Suprapubic skin (tissue), 4 donors: ENCODE measurements at regions not wholly inside any gene's neighbourhood (a gene's known extent, or its start where the extent isn't known, plus 50 kb on each side); places are given as distances from the start of the nearest gene placed in this dataset.

Experiments used
- DNase-seq, 2 donors: peaks; one replicate each; pipeline ENCODE4 v3.0.0-alpha.2; 2019; ENCODE audit warnings: low spot score in 2 of 2
- H3K27ac ChIP-seq: fragments of 200-600 bp; sonication (generic); one replicate; pipeline ENCODE4 v1.5.1; 2019
- H3K27me3 ChIP-seq: fragments of 200-600 bp; sonication (generic); one replicate; pipeline ENCODE4 v1.5.1; 2019
- H3K36me3 ChIP-seq: fragments of 200-600 bp; sonication (generic); one replicate; pipeline ENCODE4 v1.5.1; 2019
- H3K4me1 ChIP-seq: fragments of 200-600 bp; sonication (generic); one replicate; pipeline ENCODE4 v1.5.1; 2019
- H3K4me3 ChIP-seq: fragments of 200-600 bp; sonication (generic); one replicate; pipeline ENCODE4 v1.5.1; 2019; ENCODE audit warnings: mild to moderate bottlenecking
- H3K9me3 ChIP-seq: fragments of 200-600 bp; sonication (generic); one replicate; pipeline ENCODE4 v1.5.1; 2019
- EP300 ChIP-seq: sonication (generic); formaldehyde crosslinking; IDR thresholded peaks from one replicate; pipeline ENCODE4 v1.6.1; 2017; ENCODE audit warnings: antibody characterized with exemption
- POLR2A ChIP-seq, 2 donors: fragments of 450-650 bp; IDR thresholded peaks; one replicate each; pipeline ENCODE4 v1.6.1; 2017; ENCODE audit warnings: antibody characterized with exemption in 2 of 2, mild to moderate bottlenecking in 2 of 2, moderate library complexity in 2 of 2
- POLR2AphosphoS5 ChIP-seq, 3 donors: sonication (generic); formaldehyde crosslinking; IDR thresholded peaks; one replicate each; pipeline ENCODE4 v1.6.1; 2017; ENCODE audit warnings: antibody characterized with exemption in 3 of 3
- WGBS: methylation state at CpG from one replicate; pipeline ENCODE4 v1.1.5; 2018; 5-methylcytosine and 5-hydroxymethylcytosine counted together
- TF ChIP-seq, protein P1 (sequence below), 2 donors: fragments of 200-600 bp in 1 of 2; fragments of 450-650 bp in 1 of 2; sonication (generic) in 1 of 2; IDR thresholded peaks; one replicate each; pipeline ENCODE4 v1.5.1; 2016 to 2019; ENCODE audit warnings: antibody characterized with exemption in 2 of 2, mild to moderate bottlenecking in 1 of 2, moderate library complexity in 1 of 2

GRCh38 chr2:41319437-41319836 is 728.4 kb upstream of the PKDCC start:
- Histone ChIP-seq H3K4me1 (no peaks in the 10 kb centered on the region), H3K27ac (no peak overlapping the region), H3K36me3 (no peaks in the 10 kb centered on the region), H3K9me3 (no peaks in the 10 kb centered on the region), H3K4me3 (no peak overlapping the region), H3K27me3 (no peaks in the 10 kb centered on the region)
- TF ChIP-seq, protein P1, sequence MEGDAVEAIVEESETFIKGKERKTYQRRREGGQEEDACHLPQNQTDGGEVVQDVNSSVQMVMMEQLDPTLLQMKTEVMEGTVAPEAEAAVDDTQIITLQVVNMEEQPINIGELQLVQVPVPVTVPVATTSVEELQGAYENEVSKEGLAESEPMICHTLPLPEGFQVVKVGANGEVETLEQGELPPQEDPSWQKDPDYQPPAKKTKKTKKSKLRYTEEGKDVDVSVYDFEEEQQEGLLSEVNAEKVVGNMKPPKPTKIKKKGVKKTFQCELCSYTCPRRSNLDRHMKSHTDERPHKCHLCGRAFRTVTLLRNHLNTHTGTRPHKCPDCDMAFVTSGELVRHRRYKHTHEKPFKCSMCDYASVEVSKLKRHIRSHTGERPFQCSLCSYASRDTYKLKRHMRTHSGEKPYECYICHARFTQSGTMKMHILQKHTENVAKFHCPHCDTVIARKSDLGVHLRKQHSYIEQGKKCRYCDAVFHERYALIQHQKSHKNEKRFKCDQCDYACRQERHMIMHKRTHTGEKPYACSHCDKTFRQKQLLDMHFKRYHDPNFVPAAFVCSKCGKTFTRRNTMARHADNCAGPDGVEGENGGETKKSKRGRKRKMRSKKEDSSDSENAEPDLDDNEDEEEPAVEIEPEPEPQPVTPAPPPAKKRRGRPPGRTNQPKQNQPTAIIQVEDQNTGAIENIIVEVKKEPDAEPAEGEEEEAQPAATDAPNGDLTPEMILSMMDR (IDR thresholded peaks at IDR 0.05): no peak
- TF ChIP-seq EP300 (no peak), POLR2AphosphoS5 (IDR thresholded peaks at IDR 0.05) (no peak), POLR2A (IDR thresholded peaks at IDR 0.05) (no peak)
- 85% methylated on average over 6 of the region's 6 CpGs for WGBS
- DNase-seq: no peak

- DNase-seq: no peak
- H3K4me1 ChIP-seq: no peaks in the 10 kb centered on the region
Observed at GRCh38 chr2:41320491-41320890, 727.3 kb upstream of the PKDCC start.

GRCh38 chr2:41321351-41321750 is 726.5 kb upstream of the PKDCC start:
- no peak for DNase-seq
- H3K36me3 ChIP-seq: no peaks in the 10 kb centered on the region
- no peak overlapping the region for H3K4me3 ChIP-seq
- no peaks in the 10 kb centered on the region for H3K4me1 ChIP-seq
- no peak overlapping the region for H3K27ac ChIP-seq
- TF ChIP-seq POLR2A (IDR thresholded peaks at IDR 0.05): no peak
- no peak for TF ChIP-seq POLR2AphosphoS5 (IDR thresholded peaks at IDR 0.05)
- TF ChIP-seq, protein P1 (IDR thresholded peaks at IDR 0.05): no peak
- no peak for TF ChIP-seq EP300
- no peaks in the 10 kb centered on the region for H3K27me3 ChIP-seq
- no peaks in the 10 kb centered on the region for H3K9me3 ChIP-seq

More at GRCh38 chr2:41320491-41320890, 727.3 kb upstream of the PKDCC start:
- no peak overlapping the region for H3K4me3 ChIP-seq
- no peaks in the 10 kb centered on the region for H3K36me3 ChIP-seq
- no peak overlapping the region for H3K27ac ChIP-seq
- 70% methylated on average over 5 of the region's 5 CpGs for WGBS
- TF ChIP-seq, protein P1 (IDR thresholded peaks at IDR 0.05): no peak
- TF ChIP-seq POLR2AphosphoS5 (IDR thresholded peaks at IDR 0.05): no peak
- no peak for TF ChIP-seq POLR2A (IDR thresholded peaks at IDR 0.05)
- TF ChIP-seq EP300: no peak
- H3K9me3 ChIP-seq: no peaks in the 10 kb centered on the region
- H3K27me3 ChIP-seq: no peaks in the 10 kb centered on the region

DNA sequence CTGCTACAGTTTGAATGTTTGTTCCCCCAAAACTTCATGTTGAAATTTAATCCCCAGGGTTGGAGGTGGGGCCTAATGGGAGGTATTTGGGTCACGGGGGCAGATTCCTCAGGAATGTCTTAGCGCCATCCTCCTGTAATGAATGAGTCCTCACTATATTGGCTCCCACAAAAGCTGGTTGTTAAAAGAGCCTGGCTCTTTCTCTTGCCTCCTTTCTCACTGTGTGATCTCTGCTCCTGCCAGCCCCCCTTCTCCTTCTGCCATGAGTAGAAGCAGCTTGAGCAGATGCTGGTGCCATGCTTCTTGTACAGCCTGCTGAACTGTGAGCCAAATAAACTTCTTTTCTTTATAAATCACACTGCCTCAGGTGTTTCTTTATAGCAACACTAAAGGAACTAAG is 721.0 kb upstream of the PKDCC start:
- WGBS: 36% methylated on average over 2 of the region's 2 CpGs

GRCh38 chr2:41329040-41329439 is 718.8 kb upstream of the PKDCC start:
- no peak for TF ChIP-seq POLR2AphosphoS5 (IDR thresholded peaks at IDR 0.05)
- TF ChIP-seq POLR2A (IDR thresholded peaks at IDR 0.05): no peak
- TF ChIP-seq, protein P1 (IDR thresholded peaks at IDR 0.05): no peak
- TF ChIP-seq EP300: no peak
- H3K4me3 ChIP-seq: no peak overlapping the region
- no peaks in the 10 kb centered on the region for H3K9me3 ChIP-seq
- 58% methylated on average over 3 of the region's 3 CpGs for WGBS
- no peaks in the 10 kb centered on the region for H3K4me1 ChIP-seq
- no peak for DNase-seq
- H3K27me3 ChIP-seq: no peaks in the 10 kb centered on the region
- H3K27ac ChIP-seq: no peak overlapping the region
- no peaks in the 10 kb centered on the region for H3K36me3 ChIP-seq

More for the DNA sequence above, 721.0 kb upstream of the PKDCC start:
- Histone ChIP-seq H3K4me1 (no peaks in the 10 kb centered on the region), H3K4me3 (no peak overlapping the region), H3K27me3 (no peaks in the 10 kb centered on the region), H3K9me3 (no peaks in the 10 kb centered on the region), H3K36me3 (no peaks in the 10 kb centered on the region), H3K27ac (no peak overlapping the region)
- TF ChIP-seq, protein P1 (IDR thresholded peaks at IDR 0.05): no peak
- TF ChIP-seq POLR2A (IDR thresholded peaks at IDR 0.05) (no peak), POLR2AphosphoS5 (IDR thresholded peaks at IDR 0.05) (no peak), EP300 (no peak)
- no peak for DNase-seq
